Fibroblast of lung (primary cell): ENCODE measurements at regions not wholly inside any gene's neighbourhood (a gene's known extent, or its start where the extent isn't known, plus 50 kb on each side); places are given as distances from the start of the nearest gene placed in this dataset.

Experiments
- DNase-seq, 2 donors: peaks; one replicate each; pipeline versions ENCODE4 v3.0.0 to v3.0.0-alpha.2; 2010; ENCODE audit warnings: low read depth in 2 of 2
- H2AFZ ChIP-seq: 2 replicates; pipeline ENCODE4 v1.5.1; 2012; ENCODE audit warnings: low read length, control low read depth, inconsistent platforms
- H3K27ac ChIP-seq: 2 replicates; pipeline ENCODE4 v1.5.1; 2011; ENCODE audit warnings: low read length, control low read depth; ENCODE audit not compliant: insufficient read depth
- H3K27me3 ChIP-seq: 2 replicates; pipeline ENCODE4 v1.5.1; 2011; ENCODE audit warnings: mild to moderate bottlenecking, low read length; ENCODE audit not compliant: control insufficient read depth, insufficient read depth
- H3K36me3 ChIP-seq: 2 replicates; pipeline ENCODE4 v1.5.1; 2011; ENCODE audit warnings: low read length; ENCODE audit not compliant: control insufficient read depth, insufficient read depth
- H3K4me1 ChIP-seq: 2 replicates; pipeline ENCODE4 v1.5.1; 2011; ENCODE audit warnings: low read length; ENCODE audit not compliant: control insufficient read depth, insufficient read depth; ENCODE audit errors: extremely low read depth
- H3K4me2 ChIP-seq: 2 replicates; pipeline ENCODE4 v1.5.1; 2011; ENCODE audit warnings: low read length, control low read depth; ENCODE audit not compliant: insufficient read depth; ENCODE audit errors: extremely low read depth
- H3K4me3 ChIP-seq, 4 experiments: fragments of 200-600 bp in 1 of 4; sonication (generic) in 1 of 4; replicated peaks in 1 of 4; 2 replicates each; pipeline ENCODE4 v1.5.1; 2011 to 2016; ENCODE audit warnings: low read length in 4 of 4, low read depth in 3 of 4, mild to moderate bottlenecking in 3 of 4, control low read depth in 2 of 4, inconsistent platforms in 1 of 4, mixed read lengths in 1 of 4; ENCODE audit not compliant: insufficient read depth in 1 of 4; ENCODE audit errors: control extremely low read depth in 1 of 4
- H3K79me2 ChIP-seq: 2 replicates; pipeline ENCODE4 v1.5.1; 2012; ENCODE audit warnings: mild to moderate bottlenecking, low read length, inconsistent platforms; ENCODE audit not compliant: control insufficient read depth, insufficient read depth
- H3K9ac ChIP-seq: 2 replicates; pipeline ENCODE4 v1.5.1; 2011; ENCODE audit warnings: mild to moderate bottlenecking, low read length, control low read depth; ENCODE audit not compliant: insufficient read depth
- H3K9me3 ChIP-seq: 2 replicates; pipeline ENCODE4 v1.5.1; 2012; ENCODE audit warnings: low read depth, low read length; ENCODE audit not compliant: control insufficient read depth, insufficient read depth
- H4K20me1 ChIP-seq: 2 replicates; pipeline ENCODE4 v1.5.1; 2011; ENCODE audit warnings: low read length; ENCODE audit not compliant: control insufficient read depth, insufficient read depth; ENCODE audit errors: extremely low read depth
- EZH2 ChIP-seq: IDR thresholded peaks from 2 replicates; pipeline ENCODE4 v1.5.1; 2012; ENCODE audit warnings: low read length, control low read depth, mild to moderate bottlenecking; ENCODE audit errors: missing control alignments
- TF ChIP-seq, protein P1 (sequence below), 2 donors: IDR thresholded peaks in 1 of 2; conservative IDR thresholded peaks in 1 of 2; 1 replicate in 1 of 2; 2 replicates in 1 of 2; pipeline ENCODE4 v1.5.1; 2011 to 2012; ENCODE audit warnings: low read length in 2 of 2, control low read depth in 1 of 2, inconsistent platforms in 1 of 2, low read depth in 1 of 2, mild to moderate bottlenecking in 1 of 2

GRCh38 chr21:31503467-31503866, 156.0 kb upstream of the SOD1 start:
- no peak for DNase-seq
- TF ChIP-seq, protein P1, sequence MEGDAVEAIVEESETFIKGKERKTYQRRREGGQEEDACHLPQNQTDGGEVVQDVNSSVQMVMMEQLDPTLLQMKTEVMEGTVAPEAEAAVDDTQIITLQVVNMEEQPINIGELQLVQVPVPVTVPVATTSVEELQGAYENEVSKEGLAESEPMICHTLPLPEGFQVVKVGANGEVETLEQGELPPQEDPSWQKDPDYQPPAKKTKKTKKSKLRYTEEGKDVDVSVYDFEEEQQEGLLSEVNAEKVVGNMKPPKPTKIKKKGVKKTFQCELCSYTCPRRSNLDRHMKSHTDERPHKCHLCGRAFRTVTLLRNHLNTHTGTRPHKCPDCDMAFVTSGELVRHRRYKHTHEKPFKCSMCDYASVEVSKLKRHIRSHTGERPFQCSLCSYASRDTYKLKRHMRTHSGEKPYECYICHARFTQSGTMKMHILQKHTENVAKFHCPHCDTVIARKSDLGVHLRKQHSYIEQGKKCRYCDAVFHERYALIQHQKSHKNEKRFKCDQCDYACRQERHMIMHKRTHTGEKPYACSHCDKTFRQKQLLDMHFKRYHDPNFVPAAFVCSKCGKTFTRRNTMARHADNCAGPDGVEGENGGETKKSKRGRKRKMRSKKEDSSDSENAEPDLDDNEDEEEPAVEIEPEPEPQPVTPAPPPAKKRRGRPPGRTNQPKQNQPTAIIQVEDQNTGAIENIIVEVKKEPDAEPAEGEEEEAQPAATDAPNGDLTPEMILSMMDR (conservative IDR thresholded peaks at IDR 0.05 in 1 of 2, IDR thresholded peaks at IDR 0.05 in 1 of 2; ENCODE audit: low read depth in 1 of 2, low read length in 2 of 2), result no peak
- no peak for TF ChIP-seq EZH2
- no peaks in the 10 kb centered on the region for H3K79me2 ChIP-seq
- no peaks in the 10 kb centered on the region for H4K20me1 ChIP-seq
- no peak overlapping the region for H3K4me3 ChIP-seq
- no peaks in the 10 kb centered on the region for H3K9me3 ChIP-seq
- no peaks in the 10 kb centered on the region for H3K27me3 ChIP-seq
- no peak overlapping the region for H3K27ac ChIP-seq
- no peak overlapping the region for H3K4me2 ChIP-seq
- H3K9ac ChIP-seq, result no peak overlapping the region
- no peaks in the 10 kb centered on the region for H3K36me3 ChIP-seq
- H3K4me1 ChIP-seq, result no peaks in the 10 kb centered on the region
- H2AFZ ChIP-seq, result no peak overlapping the region

GRCh38 chr21:31502537-31503143, 156.9 kb upstream of the SOD1 start:
- no peak overlapping the region for H3K4me2 ChIP-seq
- no peak overlapping the region for H2AFZ ChIP-seq
- no peaks in the 10 kb centered on the region for H3K27me3 ChIP-seq
- H3K27ac ChIP-seq, result no peak overlapping the region
- H3K79me2 ChIP-seq, result no peaks in the 10 kb centered on the region
- DNase-seq, result no peak
- no peak overlapping the region for H3K9ac ChIP-seq
- no peak for TF ChIP-seq EZH2
- TF ChIP-seq, protein P1 (conservative IDR thresholded peaks at IDR 0.05 in 1 of 2, IDR thresholded peaks at IDR 0.05 in 1 of 2; ENCODE audit: low read depth in 1 of 2, low read length in 2 of 2), result no peak
- no peaks in the 10 kb centered on the region for H4K20me1 ChIP-seq
- no peaks in the 10 kb centered on the region for H3K9me3 ChIP-seq
- no peaks in the 10 kb centered on the region for H3K4me1 ChIP-seq
- H3K4me3 ChIP-seq, result no peak overlapping the region
- no peaks in the 10 kb centered on the region for H3K36me3 ChIP-seq

GRCh38 chr21:31501926-31502325, 157.6 kb upstream of the SOD1 start:
- DNase-seq, result no peak
- Histone ChIP-seq H3K79me2 (no peaks in the 10 kb centered on the region), H3K4me1 (no peaks in the 10 kb centered on the region), H4K20me1 (no peaks in the 10 kb centered on the region), H3K4me3 (no peak overlapping the region), H3K27me3 (no peaks in the 10 kb centered on the region), H3K27ac (no peak overlapping the region), H3K36me3 (no peaks in the 10 kb centered on the region), H3K9me3 (no peaks in the 10 kb centered on the region), H3K9ac (no peak overlapping the region), H2AFZ (no peak overlapping the region), H3K4me2 (no peak overlapping the region)
- TF ChIP-seq, protein P1 (conservative IDR thresholded peaks at IDR 0.05 in 1 of 2, IDR thresholded peaks at IDR 0.05 in 1 of 2; ENCODE audit: low read depth in 1 of 2, low read length in 2 of 2), result no peak
- TF ChIP-seq EZH2, result no peak
